ENCODE measurements at regions not wholly inside any gene's neighbourhood (a gene's known extent, or its start where the extent isn't known, plus 50 kb on each side); places are given as distances from the start of the nearest gene placed in this dataset.

GRCh38 chr2:158009399-158009798 is 92.3 kb upstream of the UPP2 start:
- DNase-seq (ENCODE audit: extremely low read depth, low read depth): no peak

- DNase-seq (ENCODE audit: extremely low read depth, low read depth): no peak
These were observed 94.5 kb upstream of the UPP2 start for GRCh38 chr2:158006961-158007719.

- DNase-seq (ENCODE audit: extremely low read depth, low read depth): no peak
These were observed 97.4 kb upstream of the UPP2 start for GRCh38 chr2:158004126-158004764.

GRCh38 chr2:158002079-158002478 is 99.6 kb upstream of the UPP2 start:
- DNase-seq (ENCODE audit: extremely low read depth, low read depth): no peak

GRCh38 chr2:157996799-157997198 is 104.9 kb upstream of the UPP2 start:
- no peak for DNase-seq (ENCODE audit: extremely low read depth, low read depth)

- no peak for DNase-seq (ENCODE audit: extremely low read depth, low read depth)
These were observed 106.6 kb upstream of the UPP2 start for GRCh38 chr2:157995117-157995516.

- DNase-seq (ENCODE audit: extremely low read depth, low read depth): no peak
These were observed 109.7 kb upstream of the UPP2 start for GRCh38 chr2:157991932-157992331.

GRCh38 chr2:157990173-157990572 is 111.5 kb upstream of the UPP2 start:
- no peak for DNase-seq (ENCODE audit: extremely low read depth, low read depth)

- no peak for DNase-seq (ENCODE audit: extremely low read depth, low read depth)
These were observed 112.4 kb upstream of the UPP2 start for GRCh38 chr2:157989227-157989626.

- no peak for DNase-seq (ENCODE audit: extremely low read depth, low read depth)
These were observed 110.6 kb upstream of the ACVR1 start for GRCh38 chr2:157986761-157987160.

- DNase-seq (ENCODE audit: extremely low read depth, low read depth): no peak
These were observed 108.7 kb upstream of the ACVR1 start for GRCh38 chr2:157984866-157985265.

GRCh38 chr2:157980020-157980419 is 103.9 kb upstream of the ACVR1 start:
- DNase-seq (ENCODE audit: extremely low read depth, low read depth): no peak

GRCh38 chr2:157971702-157972101 is 95.6 kb upstream of the ACVR1 start:
- DNase-seq (ENCODE audit: extremely low read depth, low read depth): no peak

GRCh38 chr2:157967856-157968255 is 91.7 kb upstream of the ACVR1 start:
- no peak for DNase-seq (ENCODE audit: extremely low read depth, low read depth)

GRCh38 chr2:157959249-157959648 is 83.1 kb upstream of the ACVR1 start:
- no peak for DNase-seq (ENCODE audit: extremely low read depth, low read depth)

GRCh38 chr2:157957596-157957995 is 81.5 kb upstream of the ACVR1 start:
- DNase-seq (ENCODE audit: extremely low read depth, low read depth): no peak

GRCh38 chr2:157952558-157952957 is 76.4 kb upstream of the ACVR1 start:
- DNase-seq (ENCODE audit: extremely low read depth, low read depth): no peak

- DNase-seq (ENCODE audit: extremely low read depth, low read depth): no peak
These were observed 72.7 kb upstream of the ACVR1 start for GRCh38 chr2:157948856-157949255.

- no peak for DNase-seq (ENCODE audit: extremely low read depth, low read depth)
These were observed 70.9 kb upstream of the ACVR1 start for GRCh38 chr2:157946919-157947557.

GRCh38 chr2:157940024-157940423 is 63.9 kb upstream of the ACVR1 start:
- DNase-seq (ENCODE audit: extremely low read depth, low read depth): no peak

GRCh38 chr2:157938556-157938955 is 62.4 kb upstream of the ACVR1 start:
- no peak for DNase-seq (ENCODE audit: extremely low read depth, low read depth)

GRCh38 chr2:157936406-157936805 is 60.3 kb upstream of the ACVR1 start:
- DNase-seq (ENCODE audit: extremely low read depth, low read depth): no peak
